Ishikawa (cell line): ENCODE measurements at regions not wholly inside any gene's neighbourhood (a gene's known extent, or its start where the extent isn't known, plus 50 kb on each side); places are given as distances from the start of the nearest gene placed in this dataset.

ENCODE experiments used
- CEBPB ChIP-seq: IDR thresholded peaks from 2 replicates; pipeline ENCODE4 v1.6.1; 2012
- CREB1 ChIP-seq: IDR thresholded peaks from 2 replicates; pipeline ENCODE4 v1.6.1; 2012; ENCODE audit warnings: low read depth
- EGR1 ChIP-seq: IDR thresholded peaks from 2 replicates; pipeline ENCODE4 v1.6.1; 2012
- EP300 ChIP-seq: IDR thresholded peaks from 2 replicates; pipeline ENCODE4 v1.6.1; 2012; ENCODE audit warnings: borderline replicate concordance
- FOXM1 ChIP-seq: IDR thresholded peaks from 2 replicates; pipeline ENCODE4 v1.6.1; 2012; ENCODE audit warnings: low read depth, borderline replicate concordance
- NFIC ChIP-seq: IDR thresholded peaks from 2 replicates; pipeline ENCODE4 v1.6.1; 2012
- RAD21 ChIP-seq: IDR thresholded peaks from 2 replicates; pipeline ENCODE4 v1.6.1; 2012; ENCODE audit warnings: low read depth
- TAF1 ChIP-seq: IDR thresholded peaks from 2 replicates; pipeline ENCODE4 v1.6.1; 2012; ENCODE audit warnings: low read depth, mild to moderate bottlenecking
- TCF12 ChIP-seq: IDR thresholded peaks from 2 replicates; pipeline ENCODE4 v1.6.1; 2012; ENCODE audit warnings: low read depth
- TEAD4 ChIP-seq: IDR thresholded peaks from 2 replicates; pipeline ENCODE4 v1.6.1; 2012
- USF1 ChIP-seq: IDR thresholded peaks from 2 replicates; pipeline ENCODE4 v1.6.1; 2012
- YY1 ChIP-seq: IDR thresholded peaks from 2 replicates; pipeline ENCODE4 v1.6.1; 2012; ENCODE audit warnings: low read depth
- ZBTB7A ChIP-seq: IDR thresholded peaks from 2 replicates; pipeline ENCODE4 v1.6.1; 2012; ENCODE audit warnings: low read depth
- TF ChIP-seq, protein P1 (sequence below): IDR thresholded peaks from 2 replicates; pipeline ENCODE4 v1.6.1; 2012
- TF ChIP-seq, protein P2 (sequence below): IDR thresholded peaks from 2 replicates; pipeline ENCODE4 v1.6.1; 2012; ENCODE audit warnings: low read depth, mild to moderate bottlenecking

DNA sequence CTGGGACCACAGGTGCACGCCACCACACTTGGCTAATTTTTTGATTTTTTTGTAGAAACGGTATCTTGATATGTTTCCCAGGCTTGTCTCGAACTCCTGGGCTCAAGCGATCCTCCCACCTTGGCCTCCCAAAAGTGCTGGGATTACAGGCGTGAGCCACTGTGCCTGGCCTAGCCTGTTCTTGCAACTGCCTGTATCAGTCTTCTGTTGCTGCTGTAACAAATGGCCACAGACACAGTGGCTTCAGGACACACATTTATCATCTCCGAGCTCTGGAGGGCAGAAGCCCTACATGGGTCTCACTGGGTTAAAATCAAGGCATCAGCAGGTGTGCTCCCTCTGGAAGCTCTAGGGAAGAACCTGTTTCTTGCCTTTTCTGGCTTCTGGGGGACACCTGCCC is 79.9 kb upstream of the NCOR2 start:
- TF ChIP-seq USF1 = no peak
- TF ChIP-seq, protein P1, sequence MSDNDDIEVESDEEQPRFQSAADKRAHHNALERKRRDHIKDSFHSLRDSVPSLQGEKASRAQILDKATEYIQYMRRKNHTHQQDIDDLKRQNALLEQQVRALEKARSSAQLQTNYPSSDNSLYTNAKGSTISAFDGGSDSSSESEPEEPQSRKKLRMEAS = no peak

- TF ChIP-seq FOXM1 (no peak), EP300 (no peak), TEAD4 (no peak), EGR1 (no peak), TAF1 (no peak), ZBTB7A (no peak), USF1 (no peak), TCF12 (no peak), CREB1 (no peak), RAD21 (no peak), CEBPB (no peak), YY1 (no peak), NFIC (no peak)
- TF ChIP-seq, protein P2, sequence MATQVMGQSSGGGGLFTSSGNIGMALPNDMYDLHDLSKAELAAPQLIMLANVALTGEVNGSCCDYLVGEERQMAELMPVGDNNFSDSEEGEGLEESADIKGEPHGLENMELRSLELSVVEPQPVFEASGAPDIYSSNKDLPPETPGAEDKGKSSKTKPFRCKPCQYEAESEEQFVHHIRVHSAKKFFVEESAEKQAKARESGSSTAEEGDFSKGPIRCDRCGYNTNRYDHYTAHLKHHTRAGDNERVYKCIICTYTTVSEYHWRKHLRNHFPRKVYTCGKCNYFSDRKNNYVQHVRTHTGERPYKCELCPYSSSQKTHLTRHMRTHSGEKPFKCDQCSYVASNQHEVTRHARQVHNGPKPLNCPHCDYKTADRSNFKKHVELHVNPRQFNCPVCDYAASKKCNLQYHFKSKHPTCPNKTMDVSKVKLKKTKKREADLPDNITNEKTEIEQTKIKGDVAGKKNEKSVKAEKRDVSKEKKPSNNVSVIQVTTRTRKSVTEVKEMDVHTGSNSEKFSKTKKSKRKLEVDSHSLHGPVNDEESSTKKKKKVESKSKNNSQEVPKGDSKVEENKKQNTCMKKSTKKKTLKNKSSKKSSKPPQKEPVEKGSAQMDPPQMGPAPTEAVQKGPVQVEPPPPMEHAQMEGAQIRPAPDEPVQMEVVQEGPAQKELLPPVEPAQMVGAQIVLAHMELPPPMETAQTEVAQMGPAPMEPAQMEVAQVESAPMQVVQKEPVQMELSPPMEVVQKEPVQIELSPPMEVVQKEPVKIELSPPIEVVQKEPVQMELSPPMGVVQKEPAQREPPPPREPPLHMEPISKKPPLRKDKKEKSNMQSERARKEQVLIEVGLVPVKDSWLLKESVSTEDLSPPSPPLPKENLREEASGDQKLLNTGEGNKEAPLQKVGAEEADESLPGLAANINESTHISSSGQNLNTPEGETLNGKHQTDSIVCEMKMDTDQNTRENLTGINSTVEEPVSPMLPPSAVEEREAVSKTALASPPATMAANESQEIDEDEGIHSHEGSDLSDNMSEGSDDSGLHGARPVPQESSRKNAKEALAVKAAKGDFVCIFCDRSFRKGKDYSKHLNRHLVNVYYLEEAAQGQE = no peak
- TF ChIP-seq, protein P1 = no peak
These were observed 79.2 kb upstream of the NCOR2 start for GRCh38 chr12:124646385-124647230.

DNA sequence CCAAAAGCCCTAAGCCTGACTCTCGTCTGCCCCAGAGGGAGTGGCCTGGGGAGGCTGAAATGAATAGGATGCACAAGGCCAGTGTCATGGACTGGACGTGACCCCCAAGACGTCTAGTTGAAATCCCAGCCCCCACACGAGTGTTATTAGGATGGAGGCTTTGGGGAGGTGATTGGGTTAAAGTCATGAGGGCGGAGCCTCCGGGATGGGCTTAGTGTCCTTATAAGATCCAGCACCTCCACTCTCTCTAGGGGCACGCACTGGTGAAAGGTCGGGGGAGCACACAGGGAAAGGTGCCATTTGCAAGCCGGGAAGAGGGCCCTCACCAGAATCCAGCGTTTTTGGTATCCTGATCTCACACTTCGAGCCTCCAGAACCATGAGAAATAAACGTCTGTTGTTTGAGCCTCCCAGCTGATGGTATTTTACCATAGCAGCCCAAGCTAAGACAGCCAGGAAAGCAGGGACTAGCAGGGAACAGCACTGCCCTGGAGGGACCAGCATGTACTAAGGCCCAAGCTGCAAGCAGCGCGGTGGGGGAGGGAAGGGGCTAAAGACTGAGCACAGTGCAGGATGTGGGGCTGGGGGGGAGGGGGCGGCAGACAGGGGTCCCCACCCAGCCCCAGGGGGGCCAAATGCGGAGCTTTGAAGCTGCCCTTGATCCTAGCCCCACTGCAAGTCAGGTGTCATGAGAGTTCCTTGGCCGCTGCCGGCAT is 78.3 kb upstream of the NCOR2 start:
- no peak for TF ChIP-seq FOXM1
- TF ChIP-seq CREB1 = no peak

GRCh38 chr12:124642105-124642504 is 74.7 kb upstream of the NCOR2 start:
- TF ChIP-seq TCF12 = no peak
- no peak for TF ChIP-seq ZBTB7A
- TF ChIP-seq, protein P2 = no peak

DNA sequence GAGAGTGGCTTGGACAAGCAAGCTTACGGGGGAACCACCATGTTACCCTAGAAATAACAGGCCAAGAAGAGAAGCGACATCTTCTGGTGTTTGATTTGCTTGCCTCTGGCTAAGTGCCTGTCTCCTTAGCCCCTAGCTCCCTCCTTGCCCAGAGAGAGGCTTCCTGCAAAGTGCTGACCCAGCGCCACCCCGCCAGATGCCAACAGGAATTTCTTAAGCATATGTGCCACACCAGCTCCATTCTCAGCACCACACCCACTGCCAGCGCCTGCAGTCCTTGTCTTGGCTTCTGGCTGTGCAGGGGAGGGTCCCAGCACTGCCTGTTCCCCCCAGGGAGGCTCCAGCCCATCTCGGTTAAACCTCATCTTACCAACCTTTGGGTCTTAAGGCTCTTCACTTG is 74.2 kb upstream of the NCOR2 start:
- TF ChIP-seq ZBTB7A = no peak
- TF ChIP-seq CEBPB = no peak
- no peak for TF ChIP-seq FOXM1
- no peak for TF ChIP-seq EGR1
- no peak for TF ChIP-seq RAD21
- TF ChIP-seq CREB1 = no peak
- no peak for TF ChIP-seq TAF1
- TF ChIP-seq NFIC = no peak
- no peak for TF ChIP-seq EP300
- no peak for TF ChIP-seq TEAD4

DNA sequence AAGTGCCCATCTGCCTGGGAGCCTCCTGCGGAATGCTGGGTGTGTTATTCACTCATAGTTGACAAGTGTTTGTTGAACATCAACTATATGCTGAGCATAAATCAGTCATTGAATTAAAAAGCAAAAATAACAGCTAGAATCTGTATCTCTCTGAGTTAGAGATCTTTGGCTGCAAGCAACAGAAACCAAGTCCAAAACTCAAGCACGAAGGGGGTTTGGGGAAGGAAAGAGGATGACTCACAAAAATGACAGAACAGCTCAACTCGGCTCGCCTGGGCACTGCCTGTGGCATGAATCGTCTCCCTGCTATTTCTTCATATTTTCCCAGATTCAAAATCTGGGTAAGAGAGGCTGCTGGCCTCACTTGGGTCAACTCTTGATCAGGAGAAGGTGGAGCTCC is 72.6 kb upstream of the NCOR2 start:
- TF ChIP-seq TCF12 = no peak
- TF ChIP-seq, protein P1 = no peak
- no peak for TF ChIP-seq CREB1
- no peak for TF ChIP-seq CEBPB
- no peak for TF ChIP-seq RAD21
- no peak for TF ChIP-seq YY1
- no peak for TF ChIP-seq USF1
- no peak for TF ChIP-seq TEAD4
- TF ChIP-seq EP300 = no peak
- TF ChIP-seq NFIC = no peak
- TF ChIP-seq, protein P2 = no peak
- TF ChIP-seq EGR1 = no peak
- TF ChIP-seq ZBTB7A = no peak
